ENCODE measurements at regions not wholly inside any gene's neighbourhood (a gene's known extent, or its start where the extent isn't known, plus 50 kb on each side); places are given as distances from the start of the nearest gene placed in this dataset.

DNA sequence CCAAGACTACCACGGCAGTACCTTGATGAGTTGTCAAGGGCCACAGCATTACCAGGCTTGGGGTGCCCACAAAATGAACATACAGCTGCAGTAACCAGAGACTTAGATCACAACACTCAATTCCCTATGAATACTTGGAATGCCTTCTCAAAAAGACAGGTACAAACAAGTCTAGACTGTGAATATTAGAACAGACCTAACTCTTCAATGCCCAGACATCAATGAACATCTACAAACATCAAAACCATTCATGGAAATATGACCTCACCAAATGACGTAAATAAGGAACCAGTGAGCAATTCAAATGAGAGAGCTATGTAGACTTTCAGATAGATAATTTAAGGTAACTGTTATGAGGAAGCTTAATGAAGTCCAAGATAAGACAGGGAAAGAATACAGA, 185.1 kb upstream of the POU1F1 start:
- Histone ChIP-seq H3K27me3 (no peaks in the 10 kb centered on the region), H3K4me1 (no peaks in the 10 kb centered on the region), H3K36me3 (no peaks in the 10 kb centered on the region), H3K9me3 (no peaks in the 10 kb centered on the region), H3K4me3 (no peak overlapping the region), H3K27ac (no peak overlapping the region)
- TF ChIP-seq, protein P1, sequence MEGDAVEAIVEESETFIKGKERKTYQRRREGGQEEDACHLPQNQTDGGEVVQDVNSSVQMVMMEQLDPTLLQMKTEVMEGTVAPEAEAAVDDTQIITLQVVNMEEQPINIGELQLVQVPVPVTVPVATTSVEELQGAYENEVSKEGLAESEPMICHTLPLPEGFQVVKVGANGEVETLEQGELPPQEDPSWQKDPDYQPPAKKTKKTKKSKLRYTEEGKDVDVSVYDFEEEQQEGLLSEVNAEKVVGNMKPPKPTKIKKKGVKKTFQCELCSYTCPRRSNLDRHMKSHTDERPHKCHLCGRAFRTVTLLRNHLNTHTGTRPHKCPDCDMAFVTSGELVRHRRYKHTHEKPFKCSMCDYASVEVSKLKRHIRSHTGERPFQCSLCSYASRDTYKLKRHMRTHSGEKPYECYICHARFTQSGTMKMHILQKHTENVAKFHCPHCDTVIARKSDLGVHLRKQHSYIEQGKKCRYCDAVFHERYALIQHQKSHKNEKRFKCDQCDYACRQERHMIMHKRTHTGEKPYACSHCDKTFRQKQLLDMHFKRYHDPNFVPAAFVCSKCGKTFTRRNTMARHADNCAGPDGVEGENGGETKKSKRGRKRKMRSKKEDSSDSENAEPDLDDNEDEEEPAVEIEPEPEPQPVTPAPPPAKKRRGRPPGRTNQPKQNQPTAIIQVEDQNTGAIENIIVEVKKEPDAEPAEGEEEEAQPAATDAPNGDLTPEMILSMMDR (IDR thresholded peaks at IDR 0.05): no peak
- intact Hi-C loops (cut with DNase I): no loop called here
- no peak for ATAC-seq
- DNase-seq: no peak

DNA sequence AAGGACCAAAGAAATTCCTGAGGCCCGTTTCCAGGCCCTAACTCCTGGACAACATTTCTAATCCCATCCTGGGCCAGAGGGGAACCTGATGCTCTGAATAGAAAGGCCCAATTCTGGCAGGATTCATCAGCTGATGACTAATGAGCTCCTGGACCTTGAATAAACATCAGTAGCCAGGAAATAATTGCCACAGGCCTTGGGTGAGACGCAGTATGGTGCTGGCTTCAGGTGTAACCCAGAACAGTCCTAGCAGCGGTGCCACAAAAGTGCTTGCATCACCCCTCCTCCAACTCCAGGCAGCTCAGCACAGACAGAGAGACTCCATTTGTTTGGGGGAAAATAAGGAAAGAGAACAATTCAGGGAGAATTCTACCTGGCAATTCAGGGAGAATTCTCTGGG, 184.7 kb upstream of the POU1F1 start:
- H3K4me3 ChIP-seq: no peak overlapping the region
- H3K27me3 ChIP-seq: no peaks in the 10 kb centered on the region
- TF ChIP-seq, protein P1 (IDR thresholded peaks at IDR 0.05): no peak
- intact Hi-C loops (cut with DNase I): no loop called here
- H3K27ac ChIP-seq: no peak overlapping the region
- ATAC-seq: no peak
- no peak for DNase-seq
- H3K4me1 ChIP-seq: no peaks in the 10 kb centered on the region
- no peaks in the 10 kb centered on the region for H3K36me3 ChIP-seq
- H3K9me3 ChIP-seq: no peaks in the 10 kb centered on the region

DNA sequence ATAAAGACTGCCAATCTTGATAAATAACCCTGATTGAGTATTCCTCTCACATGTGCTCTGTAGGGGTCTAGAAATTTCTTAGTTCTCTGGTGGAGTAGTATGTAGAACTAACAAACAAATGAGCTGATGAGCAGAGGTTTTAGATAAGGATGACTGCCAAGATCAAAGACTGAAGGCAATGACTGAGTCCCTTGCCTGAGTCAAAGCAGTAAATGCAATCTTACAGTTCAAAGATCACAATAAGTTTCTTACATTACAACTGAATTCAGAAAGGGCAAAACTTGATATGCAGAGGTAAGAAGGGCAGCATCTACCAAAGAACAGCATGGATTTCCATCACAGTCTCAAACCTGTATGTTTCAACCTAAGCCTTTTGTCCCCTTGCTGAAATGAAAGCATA, 172.2 kb upstream of the POU1F1 start:
- no peak for ATAC-seq
- Histone ChIP-seq H3K36me3 (no peaks in the 10 kb centered on the region), H3K27ac (no peak overlapping the region), H3K27me3 (no peaks in the 10 kb centered on the region), H3K4me1 (no peaks in the 10 kb centered on the region), H3K4me3 (no peak overlapping the region), H3K9me3 (no peaks in the 10 kb centered on the region)
- TF ChIP-seq, protein P1 (IDR thresholded peaks at IDR 0.05): no peak
- DNase-seq: no peak
- intact Hi-C loops (cut with DNase I): no loop called here

DNA sequence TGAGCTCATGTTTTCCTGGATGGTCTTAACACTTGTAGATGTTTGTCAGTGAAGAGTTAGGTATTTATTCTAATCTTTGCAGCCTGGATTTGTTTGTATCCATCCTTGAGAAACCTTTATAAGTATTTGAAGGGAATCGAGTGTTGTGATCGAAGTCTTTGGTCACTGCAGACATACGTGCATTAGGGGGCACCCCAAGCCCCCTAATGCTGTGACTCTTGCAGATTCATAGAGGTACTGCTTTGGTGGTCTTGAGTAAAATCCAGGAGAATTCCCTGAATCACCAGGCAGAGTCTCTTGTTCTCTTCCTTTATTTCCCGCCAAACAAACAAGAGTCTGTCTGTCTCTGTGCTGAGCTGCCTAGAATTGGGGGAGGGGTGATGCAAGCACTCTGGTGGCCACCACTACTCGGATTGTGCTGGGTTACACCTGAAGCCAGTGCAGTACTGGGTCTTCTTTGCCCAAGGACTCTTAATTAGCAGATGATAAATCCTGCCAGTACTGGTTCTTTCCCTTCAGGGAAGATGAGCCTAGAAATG, 170.5 kb upstream of the POU1F1 start:
- intact Hi-C loops (cut with DNase I): no loop called here
- Histone ChIP-seq H3K27me3 (no peaks in the 10 kb centered on the region), H3K9me3 (no peaks in the 10 kb centered on the region), H3K27ac (no peak overlapping the region), H3K36me3 (no peaks in the 10 kb centered on the region), H3K4me1 (no peaks in the 10 kb centered on the region), H3K4me3 (no peak overlapping the region)
- TF ChIP-seq, protein P1 (IDR thresholded peaks at IDR 0.05): no peak
- no peak for ATAC-seq
- no peak for DNase-seq

DNA sequence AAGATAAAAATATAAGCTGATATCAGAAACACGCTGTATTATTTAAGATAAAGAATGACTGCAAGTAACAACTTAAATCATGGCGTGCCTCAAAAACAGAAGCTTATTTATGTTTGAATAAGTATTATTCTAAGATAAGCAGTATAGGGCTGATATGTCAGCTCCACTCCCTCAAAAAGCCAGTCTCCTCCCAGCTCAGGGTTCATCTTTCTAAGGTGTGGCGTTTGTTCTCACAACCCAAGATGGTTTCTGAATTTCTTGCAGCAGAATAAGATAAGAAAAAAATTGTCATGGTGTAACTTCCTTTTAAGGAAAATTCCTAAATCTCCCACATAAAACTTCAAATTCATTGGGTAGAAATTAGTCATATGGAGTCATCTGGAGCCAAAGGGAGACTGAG, 166.1 kb upstream of the POU1F1 start:
- no peaks in the 10 kb centered on the region for H3K36me3 ChIP-seq
- DNase-seq (no peak), ATAC-seq (no peak)
- H3K9me3 ChIP-seq: no peaks in the 10 kb centered on the region
- H3K4me1 ChIP-seq: no peaks in the 10 kb centered on the region
- no peak overlapping the region for H3K4me3 ChIP-seq
- H3K27ac ChIP-seq: no peak overlapping the region
- no peaks in the 10 kb centered on the region for H3K27me3 ChIP-seq
- TF ChIP-seq, protein P1 (IDR thresholded peaks at IDR 0.05): no peak
- intact Hi-C loops (cut with DNase I): no loop called here

DNA sequence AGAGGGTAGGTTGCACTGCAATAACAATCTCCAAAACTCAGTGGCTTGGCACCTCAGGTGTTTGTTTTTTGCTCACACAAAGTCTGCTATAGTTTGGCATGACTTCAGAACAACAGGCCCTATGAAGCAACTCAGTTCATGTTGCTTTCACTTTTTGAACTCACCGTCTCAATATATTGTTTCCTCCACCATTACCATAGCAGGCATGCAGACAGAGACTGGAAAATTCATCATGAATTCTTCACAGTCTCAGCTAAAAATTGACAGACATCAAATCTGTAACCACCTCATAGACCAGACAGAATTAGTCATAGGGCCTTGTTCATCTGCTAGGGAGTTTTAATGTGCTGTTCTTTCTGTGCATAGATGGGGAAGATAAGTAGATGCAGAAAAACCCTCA, 161.4 kb upstream of the POU1F1 start:
- TF ChIP-seq, protein P1 (IDR thresholded peaks at IDR 0.05): no peak
- H3K4me1 ChIP-seq: no peaks in the 10 kb centered on the region
- H3K4me3 ChIP-seq: no peak overlapping the region
- no peak for ATAC-seq
- H3K27ac ChIP-seq: no peak overlapping the region
- intact Hi-C loops (cut with DNase I): no loop called here
- no peak for DNase-seq
- no peaks in the 10 kb centered on the region for H3K27me3 ChIP-seq
- H3K9me3 ChIP-seq: no peaks in the 10 kb centered on the region
- H3K36me3 ChIP-seq: no peaks in the 10 kb centered on the region

Measured in upper lobe of right lung (tissue), 1 donor.